GM12874 (cell line): ENCODE measurements at regions not wholly inside any gene's neighbourhood (a gene's known extent, or its start where the extent isn't known, plus 50 kb on each side); places are given as distances from the start of the nearest gene placed in this dataset.

Experiments
- TF ChIP-seq, protein P1 (sequence below): IDR thresholded peaks from 2 replicates; pipeline ENCODE4 v1.5.1; 2011; ENCODE audit warnings: low read depth, mild to moderate bottlenecking, control low read depth, low read length, moderate library complexity; ENCODE audit not compliant: insufficient read depth

GRCh38 chr10:53358536-53358935 is 586.0 kb upstream of the MBL2 start:
- TF ChIP-seq, protein P1, sequence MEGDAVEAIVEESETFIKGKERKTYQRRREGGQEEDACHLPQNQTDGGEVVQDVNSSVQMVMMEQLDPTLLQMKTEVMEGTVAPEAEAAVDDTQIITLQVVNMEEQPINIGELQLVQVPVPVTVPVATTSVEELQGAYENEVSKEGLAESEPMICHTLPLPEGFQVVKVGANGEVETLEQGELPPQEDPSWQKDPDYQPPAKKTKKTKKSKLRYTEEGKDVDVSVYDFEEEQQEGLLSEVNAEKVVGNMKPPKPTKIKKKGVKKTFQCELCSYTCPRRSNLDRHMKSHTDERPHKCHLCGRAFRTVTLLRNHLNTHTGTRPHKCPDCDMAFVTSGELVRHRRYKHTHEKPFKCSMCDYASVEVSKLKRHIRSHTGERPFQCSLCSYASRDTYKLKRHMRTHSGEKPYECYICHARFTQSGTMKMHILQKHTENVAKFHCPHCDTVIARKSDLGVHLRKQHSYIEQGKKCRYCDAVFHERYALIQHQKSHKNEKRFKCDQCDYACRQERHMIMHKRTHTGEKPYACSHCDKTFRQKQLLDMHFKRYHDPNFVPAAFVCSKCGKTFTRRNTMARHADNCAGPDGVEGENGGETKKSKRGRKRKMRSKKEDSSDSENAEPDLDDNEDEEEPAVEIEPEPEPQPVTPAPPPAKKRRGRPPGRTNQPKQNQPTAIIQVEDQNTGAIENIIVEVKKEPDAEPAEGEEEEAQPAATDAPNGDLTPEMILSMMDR = no peak

- TF ChIP-seq, protein P1 = no peak
These were observed 585.0 kb upstream of the MBL2 start for GRCh38 chr10:53357587-53357986.

- TF ChIP-seq, protein P1 = no peak
These were observed 584.2 kb upstream of the MBL2 start for GRCh38 chr10:53356616-53357349.

DNA sequence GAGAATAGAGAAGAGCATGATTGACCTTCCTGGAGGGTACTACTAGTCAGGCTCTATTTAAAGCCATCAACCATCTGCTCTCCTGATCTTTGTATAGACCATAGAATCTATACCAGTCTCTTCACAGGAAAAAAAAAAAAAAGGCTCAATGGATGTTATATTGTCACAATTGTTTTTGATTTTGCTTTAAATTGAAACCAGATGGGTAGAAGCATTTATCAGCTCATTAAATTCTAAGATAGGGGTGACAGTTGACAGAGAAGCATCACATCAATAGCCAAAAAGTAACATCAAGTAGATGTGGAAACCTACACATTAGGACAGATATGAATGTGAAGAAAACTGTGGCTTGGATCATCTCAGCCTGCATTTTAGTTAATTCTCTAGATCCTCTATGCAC is 558.9 kb upstream of the MBL2 start:
- TF ChIP-seq, protein P1 = no peak

GRCh38 chr10:53325066-53325465 is 552.5 kb upstream of the MBL2 start:
- TF ChIP-seq, protein P1 = no peak

GRCh38 chr10:53315709-53316108 is 543.1 kb upstream of the MBL2 start:
- TF ChIP-seq, protein P1 = no peak

DNA sequence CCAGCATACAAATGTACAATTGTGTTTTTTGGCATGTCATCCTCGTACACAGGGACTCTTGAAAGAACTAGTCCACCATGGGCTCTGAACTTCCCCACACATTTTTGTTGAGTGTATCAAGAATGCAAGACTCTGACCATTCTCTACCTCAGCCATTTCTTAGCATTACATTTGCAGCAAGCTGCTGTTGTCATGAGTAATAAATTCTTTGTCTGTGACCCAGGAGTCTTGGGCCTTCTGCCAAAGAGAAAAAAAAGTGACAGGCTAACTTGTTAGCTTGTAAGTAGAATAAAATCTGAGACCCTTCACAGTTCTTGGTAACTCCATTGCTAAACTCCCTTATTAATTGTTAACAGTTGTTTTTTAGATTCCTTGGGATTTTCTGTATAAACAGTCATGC is 542.3 kb upstream of the MBL2 start:
- TF ChIP-seq, protein P1 = no peak

DNA sequence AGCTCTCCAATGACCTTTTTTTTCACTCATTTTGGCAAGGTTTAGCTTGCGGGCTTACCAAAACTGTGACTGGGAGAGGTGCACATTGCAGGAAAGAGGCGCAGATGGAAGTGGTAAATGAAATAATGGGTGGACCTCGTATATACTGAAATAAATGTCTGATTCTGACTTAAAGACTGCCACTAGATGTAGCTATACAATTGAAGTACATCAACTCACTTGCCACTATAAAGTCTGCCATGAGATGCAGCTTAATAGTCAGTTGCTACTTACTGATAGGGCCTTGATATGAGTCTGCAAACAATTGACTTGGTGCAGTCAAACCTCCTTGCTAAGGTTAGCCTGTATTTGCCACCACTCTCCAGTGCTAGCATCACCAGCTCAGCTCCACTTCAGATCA is 525.9 kb upstream of the MBL2 start:
- TF ChIP-seq, protein P1 = no peak
